ENCODE measurements at regions not wholly inside any gene's neighbourhood (a gene's known extent, or its start where the extent isn't known, plus 50 kb on each side); places are given as distances from the start of the nearest gene placed in this dataset.

DNA sequence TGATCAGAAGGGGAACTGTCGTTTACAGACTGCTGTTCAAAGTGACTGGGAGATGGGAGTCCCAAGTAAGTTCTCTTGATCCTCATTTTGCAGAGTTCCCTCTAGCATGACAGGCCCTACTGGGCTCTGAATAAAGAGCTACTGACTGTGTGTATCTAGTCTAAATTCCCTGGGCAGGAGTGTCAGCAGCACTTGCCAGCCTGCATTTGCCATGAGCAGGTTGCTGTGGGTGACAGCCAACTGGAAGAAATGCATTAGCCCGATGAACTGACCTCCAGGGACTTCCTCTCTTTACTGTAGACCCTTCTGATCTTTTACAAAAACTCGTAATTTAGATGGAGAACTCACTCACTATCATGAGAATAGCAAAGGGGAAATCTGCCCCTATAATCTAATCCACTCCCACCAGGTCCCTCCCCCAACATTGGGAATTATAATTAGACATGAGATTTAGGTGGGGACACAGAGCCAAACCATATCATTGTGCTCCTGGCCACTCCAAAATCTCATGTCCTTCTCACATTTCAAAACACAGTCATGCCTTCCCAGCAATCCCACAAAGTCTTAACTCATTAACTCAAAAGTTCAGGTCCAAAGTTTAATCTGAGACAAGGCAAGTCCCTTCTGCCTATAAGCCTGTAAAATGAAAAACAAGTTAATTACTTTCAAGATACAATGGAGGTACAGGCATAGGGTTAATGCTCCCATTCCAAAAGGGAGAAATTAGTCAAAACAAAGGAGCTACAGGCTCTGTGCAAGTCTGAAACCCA is 78.9 kb upstream of the CXCL14 start:
- DNase-seq = no peak

DNA sequence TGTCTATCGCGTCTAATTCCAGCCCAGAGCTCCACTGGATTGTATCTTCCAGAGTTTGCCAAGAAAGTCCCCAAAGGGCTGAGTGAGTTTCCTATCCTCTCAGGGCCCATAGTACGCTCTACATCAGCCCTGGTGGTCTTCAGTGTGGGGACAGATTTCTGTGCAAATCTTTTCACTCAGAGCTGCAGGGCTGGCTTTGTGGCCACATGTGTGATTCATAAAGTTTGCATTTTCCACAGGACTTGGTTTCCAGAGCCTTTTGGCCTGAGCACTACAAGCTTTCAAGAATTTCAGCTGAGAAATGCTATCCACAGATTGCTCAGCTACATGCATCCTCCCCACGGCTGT is 76.7 kb upstream of the CXCL14 start:
- no peak for DNase-seq

- no peak for DNase-seq
Measured at GRCh38 chr5:135654761-135655467, 76.1 kb upstream of the CXCL14 start.

DNA sequence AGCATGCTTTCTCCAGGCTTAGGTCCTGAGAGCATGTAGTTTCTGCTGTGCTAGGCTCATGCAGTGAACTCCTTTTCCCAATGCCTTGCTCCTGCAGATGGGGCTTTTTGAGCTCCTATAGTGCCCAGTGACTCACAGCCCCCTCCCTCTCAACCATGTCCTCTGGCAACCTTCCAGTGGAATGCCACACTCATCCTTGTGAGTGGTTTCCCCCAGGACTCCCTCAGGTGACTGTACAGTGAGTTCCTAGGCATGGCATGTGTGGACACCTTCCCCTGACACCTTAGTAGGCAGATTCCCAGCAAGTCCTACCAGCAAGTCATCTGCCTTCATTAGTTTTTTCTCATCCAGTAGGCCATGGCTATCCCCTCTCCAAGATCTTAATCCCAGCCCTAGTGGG is 72.4 kb upstream of the CXCL14 start:
- DNase-seq = no peak

- no peak for DNase-seq
Measured at GRCh38 chr5:135650081-135650480, 71.3 kb upstream of the CXCL14 start.

DNA sequence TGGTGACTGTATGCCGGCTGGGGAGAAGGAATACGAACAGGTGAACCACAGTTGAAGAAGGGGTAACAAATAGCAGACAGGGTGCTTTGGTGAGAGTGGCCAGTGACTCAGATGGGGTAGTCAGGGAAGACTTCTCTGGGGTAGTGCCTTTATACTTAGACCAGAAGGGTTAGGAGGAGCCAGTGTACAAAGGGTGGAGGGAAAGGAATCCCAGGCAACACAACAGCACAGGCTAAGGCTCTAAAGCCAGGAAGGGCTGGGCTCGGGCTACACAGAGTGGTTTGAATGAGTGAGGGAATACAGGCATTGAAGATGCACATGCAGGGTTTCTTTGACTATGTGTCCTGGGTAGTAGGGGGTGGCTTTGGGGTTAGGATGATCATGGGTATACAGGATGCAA is 70.6 kb upstream of the CXCL14 start:
- DNase-seq = no peak

DNA sequence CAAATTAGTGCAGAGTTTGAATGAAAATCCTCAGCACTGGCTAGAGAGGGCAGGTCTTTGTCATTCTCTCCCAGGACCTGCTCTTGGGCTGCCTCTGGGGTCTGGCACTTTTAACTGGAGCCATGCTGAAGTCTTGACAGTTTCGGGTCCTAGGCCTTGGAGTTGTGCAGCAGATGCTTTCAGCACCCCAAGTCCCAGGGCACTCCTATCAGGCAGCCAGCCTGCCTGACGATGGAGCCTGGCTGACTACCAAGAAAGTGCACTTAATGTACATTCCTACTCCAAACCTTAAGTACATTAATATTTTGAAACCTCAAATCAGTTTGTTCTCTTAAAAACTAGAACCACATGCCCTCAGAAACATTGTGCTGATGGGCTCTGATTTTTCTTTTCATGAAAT is 69.3 kb upstream of the CXCL14 start:
- no peak for DNase-seq

- DNase-seq = no peak
Measured at GRCh38 chr5:135645336-135646180, 66.8 kb upstream of the CXCL14 start.

- DNase-seq = no peak
Measured at GRCh38 chr5:135644816-135645215, 66.0 kb upstream of the CXCL14 start.

DNA sequence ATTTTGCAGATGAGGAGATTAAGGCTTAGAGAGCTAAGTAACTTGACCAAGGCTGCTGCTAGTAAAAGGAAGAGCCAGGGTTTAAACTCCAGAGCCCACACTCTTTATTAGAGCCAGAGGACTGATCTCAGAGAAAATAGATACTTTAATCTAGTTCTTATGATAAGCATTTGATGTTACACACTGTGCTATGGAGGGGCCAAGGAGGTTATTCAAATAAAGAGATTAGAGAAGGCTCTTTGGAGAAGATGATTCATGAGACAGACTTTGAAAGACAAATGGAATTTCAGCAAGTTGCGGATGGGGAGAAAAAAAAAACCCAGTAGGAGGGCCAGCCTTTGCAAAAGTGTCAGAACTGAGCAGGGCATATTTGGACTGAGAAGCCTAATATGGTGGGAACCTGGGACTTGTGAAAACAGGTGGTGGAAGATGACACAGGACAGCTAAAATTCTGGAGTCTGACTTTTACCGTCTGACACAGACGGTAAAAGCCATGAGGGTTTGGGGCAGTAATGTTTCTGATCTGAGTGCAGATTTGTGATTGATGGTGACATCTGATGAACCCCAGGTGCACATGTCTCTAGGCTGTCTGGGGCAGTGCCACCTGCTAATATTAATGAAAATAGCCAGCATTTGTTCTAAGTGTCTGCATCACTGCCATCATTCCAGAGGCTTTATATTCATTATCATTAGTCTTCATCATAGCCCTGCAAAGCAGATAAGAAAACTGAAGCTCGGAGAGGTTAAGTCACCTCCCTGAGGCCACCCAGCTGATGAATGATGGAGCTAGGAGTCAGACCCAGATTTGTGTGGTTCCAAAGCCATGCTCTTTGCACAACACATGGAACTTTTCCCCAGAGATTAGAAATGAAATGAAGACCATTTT is 65.3 kb upstream of the CXCL14 start:
- DNase-seq = no peak

DNA sequence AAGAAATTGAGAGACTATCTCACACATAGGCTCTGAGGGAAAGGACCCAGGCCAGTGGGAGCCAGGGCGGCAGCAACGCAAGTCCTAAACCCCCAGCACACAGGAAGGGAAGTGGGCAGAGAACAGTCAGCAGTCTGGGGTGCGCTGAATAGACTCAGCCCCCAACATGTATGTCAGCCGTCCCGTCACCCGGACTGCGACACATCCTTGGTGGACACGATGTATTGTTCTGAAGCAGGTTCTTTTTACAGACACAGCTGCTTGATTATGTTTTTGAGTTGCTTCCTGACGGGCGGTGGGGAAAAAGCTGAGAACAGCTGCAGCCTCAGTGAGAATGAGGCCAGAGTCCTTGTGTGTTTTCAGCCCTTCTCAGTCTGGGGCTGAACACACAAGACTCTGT is 64.1 kb upstream of the CXCL14 start:
- DNase-seq = no peak

DNA sequence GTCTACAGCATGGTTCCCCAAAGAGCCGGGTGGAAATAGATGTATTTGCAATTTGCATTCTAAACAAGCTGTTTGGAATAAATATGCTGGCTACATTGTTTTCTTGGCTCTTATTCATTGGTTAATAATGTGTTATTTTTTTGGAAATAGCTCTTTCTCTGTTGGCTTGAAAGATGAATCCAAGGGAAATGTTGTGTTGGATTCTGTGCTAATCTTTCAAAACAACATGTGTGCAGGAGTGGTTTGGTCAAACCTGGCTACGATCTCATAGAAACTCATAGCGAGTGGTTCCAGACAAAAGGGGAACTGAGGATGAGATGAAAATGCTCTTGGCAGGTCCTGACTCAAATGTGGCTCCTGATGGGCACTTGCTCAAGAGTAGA is 63.7 kb upstream of the CXCL14 start:
- no peak for DNase-seq

DNA sequence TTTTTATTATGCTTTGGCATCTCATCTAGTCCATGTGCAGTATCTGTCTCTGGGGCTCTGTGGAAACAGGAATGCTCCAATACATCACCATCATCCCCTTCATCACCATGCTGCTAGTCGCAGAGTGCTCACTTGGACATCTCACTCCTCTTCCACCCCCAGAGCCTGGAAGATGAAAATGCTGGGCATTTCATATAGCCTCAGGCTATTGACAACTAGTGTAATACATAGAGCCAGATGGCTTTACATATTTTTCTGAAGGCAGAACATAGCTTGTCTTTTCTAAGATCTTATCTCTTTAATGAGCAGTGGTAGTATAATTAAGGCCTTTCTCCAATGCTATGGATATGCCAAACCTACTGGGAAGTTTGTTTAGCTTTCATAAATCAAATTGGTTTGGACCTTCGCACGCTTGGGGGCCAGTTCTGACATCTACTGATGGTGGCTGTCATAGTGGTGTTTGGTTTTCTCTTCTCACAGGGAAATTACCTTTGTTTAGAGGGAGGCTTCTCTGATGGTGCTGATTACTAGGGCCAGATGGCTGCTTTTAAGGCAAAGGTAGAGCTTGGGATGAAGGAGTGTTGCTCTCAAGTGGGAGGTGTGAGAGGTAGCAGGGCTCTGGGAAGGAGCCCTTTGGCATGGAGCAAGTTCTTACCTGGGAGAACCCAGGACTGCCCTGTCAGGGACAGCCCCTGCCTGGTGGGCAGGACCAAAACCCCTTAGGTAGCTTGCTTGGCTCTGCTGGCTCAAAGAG is 63.1 kb upstream of the CXCL14 start:
- peak; percentile 1 for DNase-seq

DNA sequence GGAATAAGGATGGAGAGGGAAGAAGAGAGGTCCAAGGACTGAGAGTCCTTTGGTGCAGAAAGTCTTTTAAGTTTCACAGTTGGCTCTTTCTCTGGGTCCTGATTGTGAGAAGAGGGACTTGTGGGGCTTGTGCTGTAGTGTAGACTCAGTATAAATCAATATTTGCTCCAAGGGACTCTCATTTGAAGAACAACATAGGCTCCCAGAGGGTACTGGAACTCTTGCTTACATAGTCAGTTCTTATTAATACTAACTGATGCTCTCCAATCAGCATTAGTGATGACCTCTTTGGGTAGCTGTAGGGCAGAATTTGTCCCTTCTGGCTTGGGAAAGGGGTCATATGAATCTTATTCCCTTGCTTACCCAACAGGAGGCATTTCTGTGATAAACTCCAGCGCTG is 62.5 kb upstream of the CXCL14 start:
- no peak for DNase-seq

GRCh38 chr5:135635451-135635850 is 56.7 kb upstream of the CXCL14 start:
- no peak for DNase-seq

DNA sequence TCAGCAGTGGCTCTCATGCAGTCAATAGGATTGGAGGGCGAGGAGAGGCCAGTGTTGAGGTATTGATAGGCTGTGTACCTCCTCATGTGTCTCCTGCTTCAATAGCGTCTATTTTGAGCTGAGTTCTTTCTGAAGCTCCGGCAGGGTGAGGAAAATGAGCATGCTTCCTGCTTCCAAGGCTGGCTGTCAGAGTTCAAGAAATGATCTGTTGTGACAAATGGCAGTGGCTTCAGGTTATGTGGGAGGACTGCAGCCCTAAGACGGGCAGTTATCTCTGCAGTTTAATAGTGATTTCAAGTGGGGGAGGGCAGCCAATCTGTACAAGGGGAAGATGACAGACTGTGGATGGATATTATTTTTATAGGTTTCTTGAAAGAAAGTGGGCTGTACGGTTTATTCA is 54.0 kb upstream of the CXCL14 start:
- DNase-seq = no peak

DNA sequence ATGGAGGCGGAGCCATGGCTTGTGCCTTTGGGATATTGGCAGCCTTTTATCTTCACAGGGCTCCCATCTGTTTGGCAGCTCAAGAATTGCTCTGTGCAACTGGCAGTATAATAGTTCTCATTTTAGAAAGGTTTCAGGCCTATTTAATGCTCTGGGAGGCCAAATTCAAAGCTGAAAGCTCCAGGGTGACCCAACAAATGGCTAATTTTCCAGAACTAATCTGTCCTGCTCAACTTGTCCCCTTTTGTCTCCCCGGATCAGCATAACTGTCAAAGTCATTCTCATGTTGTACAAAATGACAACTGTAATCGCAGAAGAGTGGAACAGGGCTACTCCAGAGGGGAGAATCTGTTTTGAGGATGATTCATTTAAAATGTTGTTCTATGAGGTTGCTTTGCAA is 52.6 kb upstream of the CXCL14 start:
- no peak for DNase-seq

GRCh38 chr5:135629666-135630065 is 50.9 kb upstream of the CXCL14 start:
- DNase-seq = no peak

GRCh38 chr5:135628771-135629563 is 50.2 kb upstream of the CXCL14 start:
- no peak for DNase-seq

All from NCI-H2081 treated with DMSO at 0.1 percent for 48 hours (cell line).